ENCODE measurements at regions not wholly inside any gene's neighbourhood (a gene's known extent, or its start where the extent isn't known, plus 50 kb on each side); places are given as distances from the start of the nearest gene placed in this dataset.

DNA sequence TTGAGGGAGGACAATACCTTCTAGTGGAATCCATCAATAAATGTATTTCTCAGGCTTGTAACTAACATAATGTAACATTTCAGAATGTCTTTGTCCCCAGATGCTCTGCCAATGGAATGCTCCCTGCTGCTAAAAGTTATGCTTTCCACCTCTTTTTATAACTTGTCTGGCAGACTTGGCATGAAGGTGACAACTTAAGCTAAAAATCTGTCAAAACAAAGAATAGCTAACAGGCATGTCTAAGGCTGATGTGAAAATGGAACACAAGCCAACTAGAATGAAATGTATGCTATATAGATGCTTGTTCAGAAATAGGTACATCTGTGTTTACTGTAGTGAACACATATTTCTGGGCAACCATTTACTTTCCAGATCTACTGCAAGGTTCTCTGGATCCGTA is 467.9 kb downstream of the MRPL39 start:
- DNase-seq: no peak
- ATAC-seq: no peak

DNA sequence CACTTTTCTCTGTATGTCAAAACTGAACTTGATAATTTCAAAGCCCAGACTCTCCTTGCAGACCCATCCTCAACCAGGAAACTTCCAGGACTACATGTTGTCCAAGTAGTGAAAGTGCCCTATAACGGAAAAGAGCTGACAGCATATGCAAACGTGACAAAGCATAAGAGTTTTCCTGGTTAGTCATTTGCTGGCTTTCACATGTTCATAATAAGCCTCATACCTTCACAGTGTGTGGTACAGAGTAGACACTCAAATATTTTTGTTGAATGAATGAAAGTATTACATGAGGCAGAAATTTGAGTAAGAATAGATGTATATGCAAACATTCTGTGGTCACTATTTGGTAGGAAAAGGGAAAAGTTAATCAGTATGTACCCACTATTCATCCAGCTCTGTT is 473.3 kb downstream of the MRPL39 start:
- ATAC-seq: no peak
- DNase-seq: no peak

DNA sequence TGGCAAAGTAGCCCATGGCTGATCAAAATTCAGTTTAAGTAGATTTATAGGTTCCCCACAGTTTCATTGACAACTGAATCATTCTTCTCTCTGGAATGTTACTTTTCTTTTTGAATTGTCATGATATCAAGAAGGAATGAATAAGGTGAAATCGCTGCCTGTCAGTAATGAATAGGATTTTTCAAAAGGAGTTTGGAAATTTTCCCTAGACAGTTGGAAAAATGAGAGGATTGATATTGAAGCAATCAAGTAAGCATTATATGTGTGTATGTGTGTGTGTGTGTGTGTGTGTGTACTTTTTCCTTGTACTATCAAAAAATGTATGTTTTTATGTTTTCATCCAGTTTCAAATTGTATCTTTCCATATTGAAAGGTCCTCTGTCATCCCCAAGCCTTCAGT is 479.5 kb downstream of the MRPL39 start:
- DNase-seq: no peak
- ATAC-seq: no peak

DNA sequence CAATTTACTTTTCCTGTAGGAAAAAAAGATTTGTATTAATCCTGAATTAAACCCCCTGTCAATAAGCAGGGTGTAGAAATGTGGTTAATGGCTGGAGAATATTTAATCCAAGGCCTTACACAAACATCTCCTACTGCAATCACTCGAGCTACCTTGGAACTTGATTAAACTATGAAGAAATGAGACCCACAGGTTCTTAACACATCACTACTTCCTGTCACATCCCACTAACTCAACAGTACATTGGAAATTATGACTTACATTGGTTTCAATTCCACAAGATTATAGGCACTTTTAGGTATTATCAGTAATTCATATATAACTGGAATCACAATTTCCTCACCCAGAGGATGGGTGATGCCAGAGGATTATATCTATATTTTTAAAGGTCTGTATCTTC is 480.3 kb downstream of the MRPL39 start:
- ATAC-seq (no peak), DNase-seq (no peak)

DNA sequence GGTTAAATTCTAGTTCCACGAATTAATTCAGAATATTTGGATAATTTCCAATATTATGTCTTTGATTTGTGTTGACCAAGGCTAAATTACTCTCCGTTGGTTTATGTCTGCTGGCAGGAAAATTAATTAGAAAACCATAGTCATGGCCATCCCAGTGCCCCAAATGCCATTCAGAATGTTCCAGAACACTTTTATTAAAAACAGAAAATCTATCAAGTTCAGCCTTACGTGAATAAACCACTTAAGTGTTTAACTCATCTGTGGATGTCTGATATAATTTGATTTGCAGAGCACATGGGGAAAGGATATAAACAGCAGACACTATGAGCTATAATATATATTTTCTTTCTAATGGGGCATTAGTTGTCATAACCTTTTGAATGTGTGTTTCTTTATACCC is 480.7 kb downstream of the MRPL39 start:
- ATAC-seq: no peak

DNA sequence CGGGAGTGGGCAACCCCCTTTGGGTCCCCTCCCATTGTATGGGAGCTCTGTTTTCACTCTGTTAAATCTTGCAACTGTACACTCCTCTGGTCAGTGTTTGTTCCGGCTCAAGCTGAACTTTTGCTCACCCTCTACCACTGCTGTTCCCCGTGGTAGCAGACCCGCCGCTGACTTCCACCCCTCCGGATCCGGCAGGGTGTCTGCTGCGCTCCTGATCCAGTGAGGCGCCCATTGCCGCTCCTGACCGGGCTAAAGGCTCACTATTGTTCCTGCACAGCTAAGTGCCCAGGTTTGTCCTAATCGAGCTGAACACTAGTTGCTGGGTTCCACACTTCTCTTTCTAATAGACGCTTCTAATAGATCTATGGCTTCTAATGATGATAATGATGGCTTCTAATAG is 488.6 kb downstream of the MRPL39 start:
- no peak for ATAC-seq

More for the DNA sequence above, 480.7 kb downstream of the MRPL39 start:
- DNase-seq: no peak

DNA sequence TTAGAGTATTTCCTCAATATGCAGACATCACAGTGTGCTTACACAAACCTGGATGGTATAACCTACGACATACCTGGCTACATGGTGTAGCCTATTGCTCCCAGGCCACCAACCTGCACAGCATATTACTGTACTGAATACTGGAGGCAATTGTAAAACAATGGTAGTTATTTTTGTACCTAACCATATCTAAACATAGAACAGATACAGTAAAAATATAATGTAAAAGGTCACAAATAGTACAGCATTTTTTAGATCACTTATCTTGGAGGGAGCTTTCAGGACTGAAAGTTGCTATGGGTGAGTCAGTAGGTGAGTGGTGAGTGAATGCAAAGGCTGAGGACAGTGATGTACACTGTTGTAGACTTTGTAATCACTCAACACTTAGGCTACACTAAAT is 492.3 kb downstream of the MRPL39 start:
- DNase-seq (no peak), ATAC-seq (no peak)

More for the DNA sequence above, 488.6 kb downstream of the MRPL39 start:
- no peak for DNase-seq

DNA sequence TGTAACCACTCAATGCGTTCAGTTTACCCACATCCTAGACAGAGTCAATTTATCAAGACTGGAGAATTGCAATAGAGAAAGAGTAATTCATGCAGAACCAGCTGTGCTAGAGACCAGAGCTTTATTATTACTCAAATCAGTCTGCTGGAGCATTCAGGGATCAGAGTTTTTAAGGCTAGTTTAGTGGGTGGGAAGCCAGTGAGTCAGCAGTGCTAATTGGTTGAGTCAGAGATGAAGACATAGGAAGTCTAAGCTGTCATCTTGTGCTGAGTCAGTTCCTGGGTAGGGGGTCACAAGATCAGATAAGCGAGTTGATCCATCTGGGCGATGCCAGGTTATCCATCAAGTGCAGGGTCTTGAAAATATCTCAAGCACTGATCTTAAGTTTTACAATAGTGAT is 499.6 kb downstream of the MRPL39 start:
- DNase-seq (no peak), ATAC-seq (no peak)

DNA sequence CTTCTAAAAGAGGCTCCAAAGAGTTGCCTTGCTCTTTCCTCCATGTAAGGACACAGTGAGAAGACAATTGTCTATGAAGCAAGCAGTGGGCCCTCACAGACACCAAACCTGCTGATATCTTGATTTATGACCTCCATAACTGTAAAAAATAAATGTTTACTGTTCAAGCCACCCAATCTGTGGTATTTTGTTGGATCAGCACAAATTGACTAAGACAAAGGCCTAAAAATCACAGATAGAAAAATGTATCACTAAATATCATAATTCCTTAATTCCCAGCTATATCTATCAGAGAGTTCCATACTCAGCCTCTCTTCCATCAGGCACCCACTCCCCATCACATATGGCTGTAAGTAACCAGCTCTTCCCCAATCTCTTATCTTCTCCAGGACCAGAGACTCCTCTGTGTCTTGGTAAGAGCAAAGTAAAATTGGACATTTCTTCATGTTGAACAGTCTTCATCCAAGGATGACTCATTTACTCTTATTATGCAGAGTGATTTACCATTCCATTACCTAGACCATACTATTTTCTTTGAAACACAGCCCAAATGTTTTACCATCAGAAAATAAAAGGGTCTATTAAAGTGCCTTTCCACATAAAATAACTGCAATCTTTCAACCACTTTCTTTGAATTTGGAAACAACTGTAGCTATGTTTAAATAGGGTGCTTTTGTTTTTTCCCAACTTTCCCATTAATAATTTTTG is 503.6 kb downstream of the MRPL39 start:
- no peak for DNase-seq

DNA sequence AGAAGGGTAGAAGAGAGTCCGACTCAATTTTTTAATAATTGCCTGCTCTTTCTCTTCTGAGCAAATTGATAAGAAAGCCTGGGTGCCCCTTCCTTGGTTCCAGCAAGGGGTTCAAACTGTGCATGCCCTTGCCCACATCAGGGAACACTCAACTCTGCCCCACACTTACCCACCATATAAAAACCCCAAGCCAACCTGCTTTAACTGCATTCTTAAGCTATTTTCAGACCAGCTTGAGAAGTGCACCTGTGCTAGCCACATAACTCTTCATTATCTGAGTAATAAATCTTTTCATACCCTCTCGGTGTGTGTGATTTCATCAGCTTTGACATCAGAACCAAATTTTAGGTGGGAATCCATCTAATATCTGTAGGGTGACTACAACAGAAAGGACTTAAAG is 509.6 kb downstream of the MRPL39 start:
- DNase-seq: no peak
- ATAC-seq: no peak

More for the DNA sequence above, 503.6 kb downstream of the MRPL39 start:
- no peak for ATAC-seq

DNA sequence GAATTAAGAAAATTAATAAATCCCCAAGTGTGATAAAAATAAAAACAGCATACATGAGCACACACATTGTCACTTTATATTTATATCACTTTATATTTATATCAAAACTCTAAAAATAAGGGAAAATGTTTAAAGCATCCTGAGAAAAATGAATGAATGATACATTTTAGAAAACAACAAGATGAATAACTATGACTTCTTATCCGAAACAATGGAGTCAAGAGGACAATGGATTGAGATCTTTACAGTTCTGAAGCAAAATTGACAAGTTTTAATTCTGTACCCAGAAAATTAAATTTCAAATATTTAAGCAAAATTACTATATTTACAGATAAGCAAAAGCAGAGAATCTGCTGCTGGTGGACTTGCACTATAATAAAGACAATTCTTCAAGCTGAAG is 512.6 kb downstream of the MRPL39 start:
- ATAC-seq: no peak

DNA sequence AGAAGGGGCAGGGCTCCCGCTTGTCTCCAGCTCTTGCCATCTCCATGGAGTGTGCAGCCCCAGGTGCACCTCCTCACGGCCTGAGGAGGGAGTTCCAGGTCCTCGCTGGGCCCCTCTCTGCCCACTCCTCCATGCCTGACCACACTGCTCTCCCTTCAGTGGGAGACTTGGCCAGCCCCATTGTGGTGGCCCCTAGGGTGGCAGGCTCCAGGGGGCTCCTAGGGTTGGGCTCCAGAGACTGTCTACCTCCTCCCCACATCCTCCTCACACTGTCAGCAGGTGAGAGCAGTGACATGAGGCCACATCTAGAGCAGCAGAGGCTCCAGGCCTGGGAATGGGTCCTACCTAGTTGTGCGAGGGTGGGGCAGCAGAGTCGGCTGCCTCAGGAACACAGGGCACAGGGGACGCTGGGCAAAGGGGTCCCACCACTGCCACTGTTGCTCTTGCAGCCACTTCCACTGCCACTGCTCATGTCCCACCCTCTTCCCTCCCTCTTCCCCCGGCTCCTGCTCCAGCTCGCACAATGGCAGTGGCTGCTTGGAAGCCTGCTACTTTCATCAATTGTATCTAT is 514.8 kb downstream of the MRPL39 start:
- ATAC-seq: no peak

More for the DNA sequence above, 512.6 kb downstream of the MRPL39 start:
- no peak for DNase-seq

DNA sequence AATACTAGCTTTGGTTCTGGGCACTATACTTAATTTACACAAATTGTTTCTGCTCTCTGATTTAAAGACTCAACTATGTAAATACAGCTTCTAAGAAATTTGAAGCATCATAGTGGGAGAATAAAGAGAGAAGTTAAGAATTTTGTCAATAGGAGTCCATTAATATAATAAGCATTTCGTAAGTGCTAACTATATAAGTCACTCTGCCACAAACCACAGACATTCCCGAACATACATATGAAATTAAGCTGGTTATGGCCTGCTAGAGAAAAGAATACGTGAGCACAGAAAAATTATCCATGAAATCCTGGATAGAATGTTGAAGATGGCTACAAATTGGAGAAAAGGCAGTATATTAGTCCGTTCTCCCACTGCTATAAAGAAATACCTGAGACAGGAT is 526.2 kb downstream of the MRPL39 start:
- no peak for DNase-seq
- ATAC-seq: no peak

More for the DNA sequence above, 514.8 kb downstream of the MRPL39 start:
- no peak for DNase-seq

DNA sequence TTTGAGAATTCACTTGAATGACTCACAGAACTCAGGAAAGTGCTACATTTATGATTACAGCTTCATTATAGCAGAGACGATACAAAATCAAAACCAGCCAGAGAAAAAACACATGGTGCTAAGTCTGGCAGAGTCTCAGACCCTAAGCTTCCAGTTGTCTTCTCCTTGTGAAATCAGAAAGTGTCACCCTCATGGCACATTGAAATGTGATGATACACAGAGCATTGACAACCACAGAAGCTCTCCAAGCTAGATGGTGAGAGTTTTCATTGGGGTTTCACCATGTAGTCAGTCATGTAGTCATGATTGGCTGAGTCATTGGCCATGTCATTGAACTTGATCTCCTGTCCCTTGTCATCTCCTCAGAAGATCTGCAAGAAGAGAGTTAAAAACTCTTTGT is 526.6 kb downstream of the MRPL39 start:
- ATAC-seq (no peak), DNase-seq (no peak)

DNA sequence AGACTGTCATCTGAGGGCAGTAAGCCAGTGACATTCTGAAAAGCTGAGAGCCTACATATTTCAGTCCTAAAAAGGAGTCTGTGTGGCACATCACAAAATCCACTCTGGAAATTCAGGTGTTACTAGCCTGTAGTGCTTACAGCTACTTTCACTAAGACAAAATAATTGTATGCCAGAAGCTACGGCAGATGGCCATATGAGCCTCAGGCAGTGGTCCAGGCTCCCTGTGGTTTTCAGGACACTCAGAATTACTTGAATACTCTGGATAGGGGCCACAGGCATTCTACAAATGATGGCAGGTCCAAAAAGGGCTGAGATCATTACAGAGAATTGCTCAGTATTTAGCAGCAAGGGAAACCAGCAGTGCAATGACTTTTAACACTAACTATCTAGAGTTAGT is 527.1 kb downstream of the MRPL39 start:
- no peak for ATAC-seq
- no peak for DNase-seq

DNA sequence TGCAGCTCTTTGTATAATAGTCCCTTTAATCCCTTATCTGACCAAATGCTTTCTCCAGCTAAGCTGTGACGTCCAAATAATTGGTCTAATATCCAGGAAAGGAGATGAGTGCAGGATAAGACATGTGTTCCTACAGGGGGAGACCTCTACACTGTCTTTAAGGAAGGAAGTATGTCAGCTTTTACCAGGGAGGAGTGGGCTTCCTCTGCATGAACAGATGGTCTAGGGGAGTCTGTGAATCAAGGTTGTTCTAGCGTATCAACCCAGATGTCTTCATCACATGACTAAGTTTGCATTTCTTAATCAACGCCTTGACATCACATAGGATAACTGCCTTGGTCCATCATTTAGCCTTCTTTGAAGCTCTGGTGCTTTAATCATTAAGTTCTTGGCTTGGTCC is 528.2 kb downstream of the MRPL39 start:
- no peak for ATAC-seq
- DNase-seq: no peak

DNA sequence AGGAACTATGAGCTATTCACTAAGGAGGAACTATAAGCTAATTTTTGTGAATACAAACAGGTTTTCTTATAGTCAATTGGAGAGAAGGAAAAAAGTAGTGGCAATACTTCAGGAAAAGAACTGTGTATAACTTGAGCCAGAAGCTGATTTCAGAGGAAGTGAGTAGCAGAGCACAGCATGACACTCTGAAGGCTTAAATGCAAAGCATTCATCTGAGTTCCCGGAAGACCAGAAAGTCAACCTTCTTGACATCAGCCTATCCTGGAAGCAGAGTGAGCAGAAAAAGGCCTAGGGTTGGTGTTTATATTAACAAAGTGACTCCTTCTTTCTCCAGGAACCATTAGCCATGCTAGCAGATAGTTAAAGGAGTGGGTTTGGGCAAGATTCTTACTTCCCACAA is 545.2 kb downstream of the MRPL39 start:
- ATAC-seq: no peak

DNA sequence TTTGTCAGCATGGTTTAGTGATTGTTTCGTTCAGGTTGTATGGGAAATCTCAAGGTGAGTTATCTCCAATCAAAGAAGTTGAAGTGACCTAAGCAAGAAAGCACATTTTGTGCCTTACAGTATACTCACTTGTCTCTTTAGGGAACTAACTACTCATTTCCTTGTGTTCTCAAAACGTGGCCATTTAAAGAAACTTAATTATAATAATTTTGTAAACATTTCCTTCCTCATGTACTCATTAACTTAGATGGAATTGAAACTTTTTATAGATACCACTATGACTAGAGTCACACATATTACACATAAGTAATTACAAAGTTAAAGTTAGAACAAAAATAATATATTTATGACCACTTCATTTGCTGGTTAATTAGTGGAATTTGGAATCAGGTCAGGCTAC is 552.6 kb downstream of the MRPL39 start:
- DNase-seq: no peak
- ATAC-seq: no peak

More for the DNA sequence above, 545.2 kb downstream of the MRPL39 start:
- no peak for DNase-seq

DNA sequence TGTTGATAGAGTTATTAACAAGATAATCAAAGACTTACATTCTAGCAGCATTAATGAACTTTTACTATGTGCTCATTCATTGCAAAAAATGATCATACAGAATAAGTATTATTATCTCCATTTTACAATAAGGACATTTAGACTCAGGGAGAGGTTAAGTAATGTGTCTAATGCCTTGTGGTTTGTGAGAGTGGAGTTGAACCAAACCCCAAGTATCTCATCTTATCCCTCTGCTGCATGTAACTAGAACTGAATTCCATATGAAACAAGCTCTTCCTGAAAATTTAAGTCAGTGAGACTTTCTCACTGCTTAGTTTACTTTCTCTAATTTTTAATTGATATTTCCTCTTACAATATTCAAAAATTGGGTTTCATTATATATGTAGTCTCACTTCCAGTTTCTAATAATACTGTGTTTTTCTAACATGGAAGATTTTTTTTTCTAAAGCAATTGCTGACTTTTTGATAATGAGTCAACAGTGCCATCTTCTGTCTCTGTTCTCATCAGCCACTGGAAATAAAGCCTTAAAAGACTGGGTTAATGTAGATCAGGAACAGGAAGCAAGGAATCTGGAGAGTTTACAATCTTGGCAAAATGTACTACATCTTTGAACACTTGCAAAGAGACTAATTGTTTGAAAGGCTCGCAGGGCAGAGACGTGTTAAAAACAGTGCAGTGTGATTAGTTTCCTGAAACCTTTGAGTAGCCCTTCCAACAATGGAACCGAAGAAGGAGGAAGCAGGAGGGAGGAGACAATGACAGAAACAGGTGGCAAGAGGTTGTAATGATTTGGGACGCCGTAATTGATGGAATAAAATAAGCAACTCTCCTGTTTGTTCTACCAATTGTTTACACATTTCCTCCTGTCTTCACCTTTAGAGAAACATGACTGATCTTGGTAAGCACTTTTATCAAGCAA is 567.6 kb downstream of the MRPL39 start:
- DNase-seq: no peak
- no peak for ATAC-seq

DNA sequence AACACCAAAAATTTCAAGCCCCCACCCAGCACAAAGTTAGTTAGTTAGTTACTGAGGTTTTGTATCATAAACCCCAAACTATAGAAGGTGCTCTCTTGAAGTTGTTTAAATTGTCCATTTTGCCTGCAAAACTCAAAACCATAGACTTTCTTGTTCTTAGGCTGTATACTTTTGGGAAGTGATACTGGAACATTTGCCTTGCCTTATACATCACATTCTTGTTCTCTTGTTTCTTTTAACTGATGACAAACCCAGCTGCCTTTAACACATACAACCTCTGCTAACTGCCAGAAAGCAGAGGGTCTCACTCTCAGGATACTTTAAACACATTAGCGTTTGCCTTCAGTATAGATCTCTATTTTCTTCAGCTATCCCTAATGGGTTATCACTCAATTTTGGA is 570.5 kb downstream of the MRPL39 start:
- ATAC-seq (no peak), DNase-seq (no peak)

DNA sequence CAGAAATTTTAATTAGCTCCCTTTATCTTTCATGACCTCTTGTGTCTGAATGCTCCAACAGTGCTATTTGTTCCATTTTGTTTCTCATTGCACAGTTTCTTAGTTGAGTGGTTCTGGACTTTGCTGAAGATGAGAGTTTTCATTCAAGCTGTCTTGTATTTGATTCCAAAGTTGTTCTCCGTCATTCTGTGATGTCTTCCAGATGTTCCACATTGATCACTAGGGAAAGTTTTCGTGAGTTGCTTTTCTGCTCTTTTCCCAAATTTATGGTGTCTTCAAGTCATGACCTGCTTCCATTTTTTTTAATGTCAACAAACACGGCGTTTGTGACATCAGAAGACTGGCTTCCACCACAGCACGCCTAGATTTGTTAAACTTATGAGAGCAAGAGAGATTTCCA is 575.5 kb downstream of the MRPL39 start:
- no peak for DNase-seq
- no peak for ATAC-seq

DNA sequence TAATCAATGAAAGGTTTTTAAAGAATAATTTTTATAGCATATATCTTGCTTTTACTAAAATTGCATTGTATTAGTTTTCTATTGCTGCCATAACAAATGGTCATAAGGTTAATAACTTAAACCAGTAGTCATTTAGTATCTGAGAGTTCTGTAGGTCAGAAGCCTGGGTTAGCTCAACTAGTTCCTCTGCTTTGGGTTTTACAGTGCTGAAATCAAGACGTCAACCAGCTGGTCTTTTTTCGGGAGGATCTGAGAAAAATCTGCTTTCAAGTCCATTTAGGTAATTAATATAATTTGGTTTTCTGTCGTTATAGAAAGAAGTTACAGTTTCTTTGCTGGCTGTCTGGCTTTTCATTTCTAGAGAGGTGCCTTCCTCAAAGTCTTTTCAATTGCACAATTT is 577.7 kb downstream of the MRPL39 start:
- no peak for ATAC-seq
- no peak for DNase-seq

DNA sequence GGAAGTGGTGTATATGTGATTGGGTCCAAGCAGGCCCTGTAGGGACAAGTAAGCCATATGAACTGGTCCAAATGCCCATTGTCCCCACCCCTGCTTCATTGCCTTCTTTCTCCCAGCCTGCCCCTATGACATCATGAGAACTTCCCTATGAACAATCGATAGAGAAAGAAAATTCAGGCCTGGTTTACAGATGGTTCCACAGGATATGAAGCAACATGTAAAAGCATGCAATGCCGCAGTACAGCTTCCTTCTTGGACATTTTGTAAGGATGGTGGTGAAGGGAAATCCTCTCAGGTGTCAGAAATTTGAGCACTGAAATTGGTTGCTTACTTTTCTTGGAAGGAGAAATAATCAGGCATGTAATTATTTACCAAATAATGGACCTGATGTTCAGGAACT is 581.7 kb downstream of the MRPL39 start:
- ATAC-seq (no peak), DNase-seq (no peak)
